OCI-LY7 (cell line): ENCODE measurements at regions not wholly inside any gene's neighbourhood (a gene's known extent, or its start where the extent isn't known, plus 50 kb on each side); places are given as distances from the start of the nearest gene placed in this dataset.

Experiments used
- BruUV-seq: library from RNA; stranded (reverse); fragments of 400-500 nt; replicated peaks from 2 replicates; lab custom pipeline; 2021; lab: Mats Ljungman, UMichigan
- CTCF ChIA-PET: fragments of 300-600 bp; sonication (Branson Sonifier 250); formaldehyde crosslinking; loops from one replicate; lab custom pipeline; 2022; ENCODE audit warnings: antibody characterized with exemption; ENCODE audit not compliant: unreplicated experiment; lab: Charles Lee
- POLR2A ChIA-PET: fragments of 300-600 bp; sonication (Branson Sonifier 250); formaldehyde crosslinking; loops from one replicate; lab custom pipeline; 2022; ENCODE audit warnings: antibody characterized with exemption; lab: Charles Lee
- DNase-seq: peaks from one replicate; pipeline ENCODE4 v3.0.0-alpha.2; 2015; ENCODE audit warnings: low spot score
- H2AFZ ChIP-seq: fragments of 200-600 bp; sonication (generic), shearing (Covaris generic); 2 replicates; pipeline ENCODE4 v1.6.1; 2014; ENCODE audit warnings: mild to moderate bottlenecking, antibody characterized with exemption, low read length, moderate library complexity
- H3K27ac ChIP-seq: fragments of 200-600 bp; sonication (generic); 2 replicates; pipeline ENCODE4 v1.5.1; 2014; ENCODE audit warnings: mixed run types, low read depth, mild to moderate bottlenecking, moderate library complexity, low read length, inconsistent platforms; ENCODE audit not compliant: poor library complexity, severe bottlenecking
- H3K36me3 ChIP-seq: fragments of 200-600 bp; sonication (generic); 2 replicates; pipeline ENCODE4 v1.6.1; 2014; ENCODE audit warnings: mild to moderate bottlenecking, antibody characterized with exemption, low read length, moderate library complexity, mixed read lengths; ENCODE audit not compliant: insufficient read depth
- H3K4me1 ChIP-seq: fragments of 200-600 bp; sonication (generic); 2 replicates; pipeline ENCODE4 v1.5.1; 2014; ENCODE audit warnings: mild to moderate bottlenecking, low read length; ENCODE audit not compliant: insufficient read depth, poor library complexity, severe bottlenecking
- H3K4me2 ChIP-seq: fragments of 200-600 bp; sonication (generic); 2 replicates; pipeline ENCODE4 v1.6.1; 2014; ENCODE audit warnings: mild to moderate bottlenecking, low read length
- H3K4me3 ChIP-seq: fragments of 200-600 bp; sonication (generic); 2 replicates; pipeline ENCODE4 v1.5.1; 2014; ENCODE audit warnings: mild to moderate bottlenecking, low read depth, low read length; ENCODE audit not compliant: poor library complexity, severe bottlenecking
- H3K79me2 ChIP-seq: fragments of 200-600 bp; sonication (generic); 2 replicates; pipeline ENCODE4 v1.6.1; 2016; ENCODE audit warnings: low read depth, mild to moderate bottlenecking, low read length, moderate library complexity, mixed read lengths; ENCODE audit not compliant: insufficient read depth
- H3K9me2 ChIP-seq: fragments of 200-600 bp; sonication (generic); 2 replicates; pipeline ENCODE4 v1.6.1; 2016; ENCODE audit warnings: mild to moderate bottlenecking, low read length, mixed read lengths; ENCODE audit not compliant: insufficient read depth
- H3K9me3 ChIP-seq: fragments of 200-600 bp; sonication (generic); 2 replicates; pipeline ENCODE4 v1.6.1; 2014; ENCODE audit warnings: mild to moderate bottlenecking, mixed run types, low read length, mixed read lengths
- H4K20me1 ChIP-seq: fragments of 200-600 bp; sonication (generic); 2 replicates; pipeline ENCODE4 v1.6.1; 2014; ENCODE audit warnings: mild to moderate bottlenecking, antibody characterized with exemption, low read length, moderate library complexity, mixed read lengths; ENCODE audit not compliant: insufficient read depth
- EZH2phosphoT487 ChIP-seq: fragments of 200-600 bp; sonication (generic); IDR thresholded peaks from 2 replicates; pipeline ENCODE4 v1.6.1; 2018; ENCODE audit warnings: low read depth, borderline replicate concordance, mild to moderate bottlenecking, mixed run types, antibody characterized with exemption, low read length, moderate library complexity, mixed read lengths
- intact Hi-C: fragments of 100-400 bp; cut with micrococcal nuclease; formaldehyde crosslinking; loops from one replicate; pipeline ENCODE4 v1.10.0; 2022; ENCODE audit not compliant: unreplicated experiment
- TF ChIP-seq, protein P1 (sequence below): fragments of 200-600 bp; sonication (generic); conservative IDR thresholded peaks from 2 replicates; pipeline ENCODE4 v1.5.1; 2014; ENCODE audit warnings: mild to moderate bottlenecking, antibody characterized with exemption, low read length, moderate library complexity, mixed read lengths

DNA sequence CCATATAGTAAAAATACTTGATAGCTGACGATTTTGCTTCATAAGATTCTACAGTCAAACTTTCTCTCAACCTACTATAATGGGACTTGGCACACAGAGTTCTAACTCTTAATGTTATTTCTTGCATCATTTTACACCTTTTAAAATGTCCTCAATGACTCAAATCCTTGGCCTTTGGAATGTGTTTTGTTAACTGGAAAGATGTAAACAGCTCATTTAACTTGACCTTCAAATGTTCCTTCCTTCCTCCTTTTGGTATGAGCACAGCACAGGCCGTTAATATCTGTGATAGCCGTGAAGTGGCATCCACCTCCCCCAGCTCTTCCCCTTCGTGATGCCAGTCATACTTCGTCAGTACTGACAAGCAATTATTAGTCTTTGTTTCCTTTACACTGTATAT lies 972.0 kb upstream of the CITED2 start:
- CTCF ChIA-PET, result no interaction called here
- no peaks in the 10 kb centered on the region for H3K36me3 ChIP-seq
- DNase-seq, result no peak
- POLR2A ChIA-PET, result interaction anchor here (0.7 kb wide), 1 partner anchor 15 kb away, joined by 3 read pairs; no protein-coding TSS in a partner anchor
- no peaks in the 10 kb centered on the region for H3K4me1 ChIP-seq
- no peak overlapping the region for H2AFZ ChIP-seq
- no peak for TF ChIP-seq EZH2phosphoT487
- TF ChIP-seq, protein P1, sequence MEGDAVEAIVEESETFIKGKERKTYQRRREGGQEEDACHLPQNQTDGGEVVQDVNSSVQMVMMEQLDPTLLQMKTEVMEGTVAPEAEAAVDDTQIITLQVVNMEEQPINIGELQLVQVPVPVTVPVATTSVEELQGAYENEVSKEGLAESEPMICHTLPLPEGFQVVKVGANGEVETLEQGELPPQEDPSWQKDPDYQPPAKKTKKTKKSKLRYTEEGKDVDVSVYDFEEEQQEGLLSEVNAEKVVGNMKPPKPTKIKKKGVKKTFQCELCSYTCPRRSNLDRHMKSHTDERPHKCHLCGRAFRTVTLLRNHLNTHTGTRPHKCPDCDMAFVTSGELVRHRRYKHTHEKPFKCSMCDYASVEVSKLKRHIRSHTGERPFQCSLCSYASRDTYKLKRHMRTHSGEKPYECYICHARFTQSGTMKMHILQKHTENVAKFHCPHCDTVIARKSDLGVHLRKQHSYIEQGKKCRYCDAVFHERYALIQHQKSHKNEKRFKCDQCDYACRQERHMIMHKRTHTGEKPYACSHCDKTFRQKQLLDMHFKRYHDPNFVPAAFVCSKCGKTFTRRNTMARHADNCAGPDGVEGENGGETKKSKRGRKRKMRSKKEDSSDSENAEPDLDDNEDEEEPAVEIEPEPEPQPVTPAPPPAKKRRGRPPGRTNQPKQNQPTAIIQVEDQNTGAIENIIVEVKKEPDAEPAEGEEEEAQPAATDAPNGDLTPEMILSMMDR, result no peak
- intact Hi-C loops, result no loop called here
- H3K9me3 ChIP-seq, result no peaks in the 10 kb centered on the region
- no peak overlapping the region for H3K4me3 ChIP-seq
- no TSS peak for BruUV-seq
- H3K4me2 ChIP-seq, result no peak overlapping the region
- H3K79me2 ChIP-seq, result no peaks in the 10 kb centered on the region
- no peaks in the 10 kb centered on the region for H4K20me1 ChIP-seq
- H3K9me2 ChIP-seq, result 0 out of 2 replicates have a peak, but pooled peaks cover 4% of the 10 kb centered on the region
- H3K27ac ChIP-seq, result no peak overlapping the region

DNA sequence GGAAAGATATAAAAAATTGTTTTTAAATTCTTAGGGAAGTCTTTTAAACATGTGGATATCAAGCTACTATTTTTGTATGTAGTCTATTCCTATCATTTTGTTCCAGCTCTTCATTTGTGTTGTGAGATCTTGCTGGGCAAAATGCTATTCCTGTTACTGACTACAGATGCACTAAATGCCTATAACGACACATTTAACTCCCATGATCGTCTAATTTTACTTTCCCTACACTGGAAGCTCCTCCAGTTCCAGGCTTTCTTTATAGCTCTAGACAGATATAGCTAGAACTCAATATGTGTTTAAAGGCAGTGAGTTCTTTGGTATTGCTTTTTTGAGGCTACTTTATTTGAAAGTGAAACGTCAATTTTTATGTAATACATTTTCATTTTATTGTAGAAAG lies 971.5 kb upstream of the CITED2 start:
- H3K4me2 ChIP-seq, result no peak overlapping the region

More for the DNA sequence above, 971.5 kb upstream of the CITED2 start:
- H3K36me3 ChIP-seq, result no peaks in the 10 kb centered on the region
- POLR2A ChIA-PET, result interaction anchor here (0.7 kb wide), 1 partner anchor 16 kb away, joined by 3 read pairs; no protein-coding TSS in a partner anchor
- no peaks in the 10 kb centered on the region for H4K20me1 ChIP-seq
- intact Hi-C loops, result no loop called here
- no peak overlapping the region for H3K4me3 ChIP-seq
- no peak overlapping the region for H3K27ac ChIP-seq
- H3K9me2 ChIP-seq, result 0 out of 2 replicates have a peak, but pooled peaks cover 4% of the 10 kb centered on the region
- no TSS peak for BruUV-seq
- CTCF ChIA-PET, result no interaction called here
- H3K9me3 ChIP-seq, result no peaks in the 10 kb centered on the region
- H3K79me2 ChIP-seq, result no peaks in the 10 kb centered on the region
- TF ChIP-seq EZH2phosphoT487, result no peak
- TF ChIP-seq, protein P1, result no peak
- no peaks in the 10 kb centered on the region for H3K4me1 ChIP-seq
- no peak overlapping the region for H2AFZ ChIP-seq
- no peak for DNase-seq
